Mucosa of descending colon (tissue), 3 donors: ENCODE measurements at regions not wholly inside any gene's neighbourhood (a gene's known extent, or its start where the extent isn't known, plus 50 kb on each side); places are given as distances from the start of the nearest gene placed in this dataset.
A peak's percentile ranks its signal among the peaks of the same experiment; 100 is the strongest.

Source experiments
- ATAC-seq: fragments of 200-7000 bp; cut with Tn5 transposase; one replicate; pipeline ENCODE4 v1.9.1; 2020; ENCODE audit warnings: mild to moderate bottlenecking, moderate library complexity
- DNase-seq, 3 donors: peaks; one replicate each; pipeline ENCODE4 v3.0.0-alpha.2; 2020
- H3K36me3 ChIP-seq: fragments of 200-600 bp; one replicate; pipeline ENCODE4 v1.8.0; 2021; ENCODE audit warnings: low read depth, mild to moderate bottlenecking
- H3K4me1 ChIP-seq: fragments of 200-600 bp; one replicate; pipeline ENCODE4 v1.8.0; 2021; ENCODE audit warnings: low read depth, mild to moderate bottlenecking
- H3K4me3 ChIP-seq: fragments of 200-600 bp; one replicate; pipeline ENCODE4 v1.8.0; 2021; ENCODE audit warnings: mild to moderate bottlenecking
- H3K9me3 ChIP-seq: fragments of 200-600 bp; one replicate; pipeline ENCODE4 v1.8.0; 2021; ENCODE audit warnings: mild to moderate bottlenecking
- intact Hi-C, 2 donors: fragments of 100-400 bp; cut with DNase I in 1 of 2; cut with micrococcal nuclease in 1 of 2; formaldehyde crosslinking; loops; one replicate each; pipeline versions ENCODE4 v1.11.0 to v1.11.1; 2022; cut with DNase I, micrococcal nuclease
- TF ChIP-seq, protein P1 (sequence below): fragments of 200-600 bp; IDR thresholded peaks from one replicate; pipeline ENCODE4 v1.8.0; 2022; ENCODE audit warnings: antibody characterized with exemption, mild to moderate bottlenecking
- donor health status: DM: no; HTN: no; CAD: no; lungs with moderate emphysema.
- donor health status: DM: no; HTN: no; CAD: no.
- donor health status: DM: no; HTN: yes; CAD: no.

DNA sequence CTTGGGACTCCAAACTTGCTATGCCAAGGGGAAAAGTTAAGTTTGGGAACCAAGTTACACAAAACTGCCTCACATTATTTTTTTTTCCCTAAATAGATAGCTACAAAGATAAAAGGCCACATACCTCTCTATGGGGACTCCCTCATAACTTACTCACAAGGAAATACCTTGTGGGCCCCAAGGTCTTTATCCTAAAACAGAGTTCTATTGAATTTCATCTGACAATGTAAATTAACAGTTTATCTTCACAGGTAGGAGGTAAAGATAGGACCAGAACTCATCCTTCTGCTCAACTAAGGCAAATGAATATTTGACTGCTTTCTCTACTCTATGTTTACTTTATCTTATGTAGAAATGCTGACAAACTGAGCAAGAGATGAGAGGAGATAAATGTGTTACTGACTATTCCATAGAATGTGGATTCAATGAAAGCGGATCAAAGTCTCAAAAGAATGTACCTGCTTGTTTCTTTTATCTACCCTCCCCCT is 1278.0 kb downstream of the OTOL1 start:
- DNase-seq (no peak), ATAC-seq (no peak)
- H3K9me3 ChIP-seq: no peaks in the 10 kb centered on the region
- TF ChIP-seq, protein P1, sequence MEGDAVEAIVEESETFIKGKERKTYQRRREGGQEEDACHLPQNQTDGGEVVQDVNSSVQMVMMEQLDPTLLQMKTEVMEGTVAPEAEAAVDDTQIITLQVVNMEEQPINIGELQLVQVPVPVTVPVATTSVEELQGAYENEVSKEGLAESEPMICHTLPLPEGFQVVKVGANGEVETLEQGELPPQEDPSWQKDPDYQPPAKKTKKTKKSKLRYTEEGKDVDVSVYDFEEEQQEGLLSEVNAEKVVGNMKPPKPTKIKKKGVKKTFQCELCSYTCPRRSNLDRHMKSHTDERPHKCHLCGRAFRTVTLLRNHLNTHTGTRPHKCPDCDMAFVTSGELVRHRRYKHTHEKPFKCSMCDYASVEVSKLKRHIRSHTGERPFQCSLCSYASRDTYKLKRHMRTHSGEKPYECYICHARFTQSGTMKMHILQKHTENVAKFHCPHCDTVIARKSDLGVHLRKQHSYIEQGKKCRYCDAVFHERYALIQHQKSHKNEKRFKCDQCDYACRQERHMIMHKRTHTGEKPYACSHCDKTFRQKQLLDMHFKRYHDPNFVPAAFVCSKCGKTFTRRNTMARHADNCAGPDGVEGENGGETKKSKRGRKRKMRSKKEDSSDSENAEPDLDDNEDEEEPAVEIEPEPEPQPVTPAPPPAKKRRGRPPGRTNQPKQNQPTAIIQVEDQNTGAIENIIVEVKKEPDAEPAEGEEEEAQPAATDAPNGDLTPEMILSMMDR: no peak
- H3K36me3 ChIP-seq: no peaks in the 10 kb centered on the region
- no peak overlapping the region for H3K4me3 ChIP-seq
- no peaks in the 10 kb centered on the region for H3K4me1 ChIP-seq
- intact Hi-C loops: no loop called here

DNA sequence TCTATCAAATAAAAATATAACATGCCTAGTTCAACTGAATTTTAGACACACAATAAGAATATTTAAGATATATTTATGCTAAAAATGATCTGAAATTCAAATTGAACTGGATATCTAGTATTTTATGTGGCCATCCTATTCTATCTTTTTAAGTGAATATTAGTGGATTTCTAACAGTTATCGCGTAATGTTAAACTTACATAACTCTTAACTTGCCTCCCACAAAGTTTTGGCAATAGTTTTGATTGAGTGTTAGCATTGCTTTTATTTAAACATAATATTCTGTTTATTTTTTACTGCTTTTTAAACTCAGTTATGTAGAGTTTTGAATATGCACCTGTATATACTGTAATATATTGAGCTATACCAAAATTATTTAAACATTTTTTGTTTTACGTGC is 1279.5 kb downstream of the OTOL1 start:
- ATAC-seq: no peak
- intact Hi-C loops: no loop called here

DNA sequence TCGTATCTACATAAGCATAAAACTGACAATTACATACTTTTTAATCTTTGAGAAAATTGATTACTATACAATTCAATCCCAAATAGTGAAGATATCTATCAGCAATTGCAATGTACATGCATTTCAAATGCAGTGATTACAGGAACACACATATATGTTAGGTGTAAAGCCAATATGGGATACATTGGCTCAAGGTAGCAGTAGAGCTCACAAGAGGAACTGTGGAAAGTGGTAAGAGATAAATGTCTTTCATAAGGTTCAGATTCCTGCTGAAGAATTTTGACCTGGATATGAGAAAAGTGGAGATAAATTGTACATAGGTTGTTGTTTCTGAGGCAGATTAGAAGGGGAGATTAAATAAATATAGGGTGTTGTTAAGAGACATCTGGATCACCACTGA is 1280.5 kb downstream of the OTOL1 start:
- TF ChIP-seq, protein P1: no peak
- H3K36me3 ChIP-seq: no peaks in the 10 kb centered on the region
- no peaks in the 10 kb centered on the region for H3K9me3 ChIP-seq
- H3K4me3 ChIP-seq: no peak overlapping the region
- ATAC-seq (no peak), DNase-seq (peak in 1 of 3 donors; percentile 51)
- no peaks in the 10 kb centered on the region for H3K4me1 ChIP-seq
- intact Hi-C loops: no loop called here

More for the DNA sequence above, 1279.5 kb downstream of the OTOL1 start:
- no peaks in the 10 kb centered on the region for H3K36me3 ChIP-seq
- no peak for DNase-seq
- no peaks in the 10 kb centered on the region for H3K4me1 ChIP-seq
- no peak overlapping the region for H3K4me3 ChIP-seq
- TF ChIP-seq, protein P1: no peak
- no peaks in the 10 kb centered on the region for H3K9me3 ChIP-seq

DNA sequence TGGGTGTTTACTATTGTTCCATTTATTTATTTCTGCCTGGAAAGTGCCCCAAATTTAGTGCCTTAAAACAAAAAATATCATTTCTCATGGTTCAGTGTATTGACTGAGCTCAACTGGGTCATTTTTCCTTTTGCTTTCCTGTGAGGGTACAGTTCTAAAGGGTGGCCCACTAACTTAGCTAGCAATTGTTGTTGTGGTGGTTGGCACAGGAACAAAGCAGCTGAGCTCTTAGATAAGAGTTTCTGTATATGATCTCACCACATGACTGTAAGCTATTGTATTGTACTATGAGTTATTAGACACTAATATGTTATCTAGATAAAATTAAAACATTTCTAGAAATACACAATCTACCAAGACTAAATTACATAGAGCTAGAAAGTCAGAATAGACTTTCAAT is 1283.7 kb downstream of the OTOL1 start:
- H3K36me3 ChIP-seq: no peaks in the 10 kb centered on the region
- TF ChIP-seq, protein P1: no peak
- intact Hi-C loops: no loop called here
- DNase-seq: no peak
- ATAC-seq: no peak
- no peak overlapping the region for H3K4me3 ChIP-seq
- H3K4me1 ChIP-seq: no peaks in the 10 kb centered on the region
- no peaks in the 10 kb centered on the region for H3K9me3 ChIP-seq

DNA sequence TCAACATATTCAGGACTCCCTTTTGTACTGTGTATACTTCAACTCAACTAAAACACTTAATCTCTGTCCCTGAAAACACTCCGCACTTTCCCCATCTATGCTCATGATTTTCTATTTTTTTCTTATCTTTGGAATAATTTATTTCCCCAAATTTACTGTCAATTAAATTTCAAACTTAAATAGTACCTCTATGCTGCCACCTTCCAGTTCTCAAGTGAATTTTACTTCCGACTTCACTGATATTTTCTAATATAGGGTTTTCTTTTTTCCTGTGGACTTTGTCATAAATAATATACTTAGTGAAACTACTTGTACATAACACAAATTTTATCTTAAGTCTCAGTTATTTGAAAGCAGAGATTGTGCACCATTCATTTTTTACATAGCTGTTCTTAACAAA is 1303.3 kb downstream of the OTOL1 start:
- intact Hi-C loops: no loop called here
- TF ChIP-seq, protein P1: no peak

More for the DNA sequence above, 1303.3 kb downstream of the OTOL1 start:
- Histone ChIP-seq H3K4me3 (no peak overlapping the region), H3K36me3 (no peaks in the 10 kb centered on the region), H3K9me3 (no peaks in the 10 kb centered on the region), H3K4me1 (no peaks in the 10 kb centered on the region)
- ATAC-seq: no peak
- DNase-seq: no peak
